ENCODE measurements at regions not wholly inside any gene's neighbourhood (a gene's known extent, or its start where the extent isn't known, plus 50 kb on each side); places are given as distances from the start of the nearest gene placed in this dataset.

DNA sequence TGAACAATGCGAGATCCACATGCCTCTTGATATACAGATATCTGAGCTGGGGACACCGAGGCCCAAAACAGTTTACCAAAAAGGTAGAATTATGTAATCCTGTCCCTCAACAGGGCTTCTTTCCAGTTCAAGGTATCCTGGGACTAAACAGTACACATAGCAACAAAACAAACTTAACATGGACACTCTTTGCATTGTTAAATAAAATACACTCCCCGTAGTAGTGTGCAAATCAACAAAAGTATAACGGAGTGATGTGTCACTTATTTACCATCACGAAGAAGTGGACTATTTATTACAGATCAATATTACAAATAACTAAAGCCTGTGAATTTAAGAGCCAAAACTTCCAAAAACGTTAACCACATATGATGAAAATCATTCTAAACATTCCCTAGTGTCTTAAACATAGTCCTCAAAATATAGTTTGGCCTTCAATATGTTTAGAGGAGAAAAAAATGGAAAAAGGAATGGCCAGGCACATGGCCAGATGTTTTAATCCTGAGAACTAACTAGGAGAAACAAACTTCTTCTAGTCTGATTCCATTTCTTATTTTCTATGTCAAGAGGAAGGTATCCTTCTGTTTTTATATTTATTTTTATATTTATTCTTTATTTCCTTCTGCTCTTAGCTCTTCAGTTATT is 377.5 kb downstream of the OSR1 start:
- Histone ChIP-seq H3K4me3 (ENCODE audit: control insufficient read depth in 2 of 3, extremely low read depth in 1 of 3, insufficient read depth in 2 of 3, low read depth in 1 of 3, low read length in 3 of 3) (no peak overlapping the region), H3K36me3 (ENCODE audit: control insufficient read depth in 2 of 2, extremely low read depth in 1 of 2, insufficient read depth in 2 of 2, low read length in 2 of 2) (no peaks in the 10 kb centered on the region), H3K4me2 (ENCODE audit: control insufficient read depth, extremely low read depth, insufficient read depth, low read depth, low read length) (no peak overlapping the region), H3K27ac (ENCODE audit: control insufficient read depth, insufficient read depth, low read length) (no peak overlapping the region), H3K4me1 (ENCODE audit: control insufficient read depth, extremely low read depth, insufficient read depth, low read length) (no peaks in the 10 kb centered on the region), H3K9ac (ENCODE audit: control insufficient read depth, extremely low read depth, insufficient read depth, low read length) (no peak overlapping the region), H3K9me3 (ENCODE audit: control insufficient read depth, low read depth, low read length) (no peaks in the 10 kb centered on the region), H2AFZ (ENCODE audit: control insufficient read depth, low read length) (no peak overlapping the region), H4K20me1 (ENCODE audit: control insufficient read depth, extremely low read depth, insufficient read depth, low read length) (no peaks in the 10 kb centered on the region), H3K9me1 (ENCODE audit: control insufficient read depth, extremely low read depth, insufficient read depth, low read length) (no peaks in the 10 kb centered on the region), H3K79me2 (ENCODE audit: control insufficient read depth, insufficient read depth, low read length) (no peaks in the 10 kb centered on the region), H3K27me3 (ENCODE audit: control insufficient read depth, extremely low read depth, insufficient read depth, low read length) (no peaks in the 10 kb centered on the region)
- DNase-seq (ENCODE audit: low read depth, low spot score) (no peak), FAIRE-seq (no peak)
- TF ChIP-seq, protein P1, sequence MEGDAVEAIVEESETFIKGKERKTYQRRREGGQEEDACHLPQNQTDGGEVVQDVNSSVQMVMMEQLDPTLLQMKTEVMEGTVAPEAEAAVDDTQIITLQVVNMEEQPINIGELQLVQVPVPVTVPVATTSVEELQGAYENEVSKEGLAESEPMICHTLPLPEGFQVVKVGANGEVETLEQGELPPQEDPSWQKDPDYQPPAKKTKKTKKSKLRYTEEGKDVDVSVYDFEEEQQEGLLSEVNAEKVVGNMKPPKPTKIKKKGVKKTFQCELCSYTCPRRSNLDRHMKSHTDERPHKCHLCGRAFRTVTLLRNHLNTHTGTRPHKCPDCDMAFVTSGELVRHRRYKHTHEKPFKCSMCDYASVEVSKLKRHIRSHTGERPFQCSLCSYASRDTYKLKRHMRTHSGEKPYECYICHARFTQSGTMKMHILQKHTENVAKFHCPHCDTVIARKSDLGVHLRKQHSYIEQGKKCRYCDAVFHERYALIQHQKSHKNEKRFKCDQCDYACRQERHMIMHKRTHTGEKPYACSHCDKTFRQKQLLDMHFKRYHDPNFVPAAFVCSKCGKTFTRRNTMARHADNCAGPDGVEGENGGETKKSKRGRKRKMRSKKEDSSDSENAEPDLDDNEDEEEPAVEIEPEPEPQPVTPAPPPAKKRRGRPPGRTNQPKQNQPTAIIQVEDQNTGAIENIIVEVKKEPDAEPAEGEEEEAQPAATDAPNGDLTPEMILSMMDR (optimal IDR thresholded peaks at IDR 0.05 in 1 of 3, IDR thresholded peaks at IDR 0.05 in 1 of 3, conservative IDR thresholded peaks at IDR 0.05 in 1 of 3; ENCODE audit: extremely low read depth in 1 of 3, insufficient read depth in 2 of 3, low read length in 3 of 3) = no peak
- no peak for TF ChIP-seq EZH2 (IDR thresholded peaks at IDR 0.05; ENCODE audit: low read length)
- dilution Hi-C loops (cut with MboI; ENCODE audit: extremely low pct_ligation_motif_present, low sequenced_read_pairs) = no loop called here

DNA sequence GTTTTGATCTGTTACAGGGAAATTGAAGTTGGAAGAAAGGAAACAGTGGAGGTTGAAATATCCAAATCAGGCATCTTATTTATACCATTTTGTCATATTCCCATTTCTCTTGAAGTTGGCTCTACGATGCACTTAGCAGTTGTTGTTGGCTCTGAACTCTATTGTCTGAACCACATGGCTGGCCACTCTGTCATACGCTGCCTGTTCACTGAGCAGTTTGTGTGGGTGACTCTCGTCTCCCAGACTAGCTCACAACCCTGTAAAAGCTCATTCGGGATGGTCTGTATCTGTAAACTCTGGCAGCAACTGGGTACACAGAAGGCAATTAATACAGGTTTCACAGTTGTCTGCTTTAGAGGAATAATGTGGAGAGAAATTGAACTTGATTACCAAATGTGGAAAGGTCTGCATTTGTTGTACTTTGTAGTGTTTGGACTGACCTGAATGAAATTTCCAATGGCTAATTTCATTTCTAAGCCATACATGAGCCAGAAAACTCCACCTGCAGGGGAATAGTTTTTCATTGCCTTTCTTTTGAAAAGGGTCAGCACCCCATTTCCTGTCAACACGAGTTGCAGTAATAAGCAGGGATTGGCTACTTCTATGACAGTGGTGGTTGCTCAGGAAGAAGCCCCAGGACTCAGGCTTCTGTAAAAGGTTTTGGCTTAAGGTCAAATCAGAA is 378.2 kb downstream of the OSR1 start:
- H3K4me1 ChIP-seq (ENCODE audit: control insufficient read depth, extremely low read depth, insufficient read depth, low read length) = no peaks in the 10 kb centered on the region
- no peaks in the 10 kb centered on the region for H3K36me3 ChIP-seq (ENCODE audit: control insufficient read depth in 2 of 2, extremely low read depth in 1 of 2, insufficient read depth in 2 of 2, low read length in 2 of 2)
- no peak overlapping the region for H2AFZ ChIP-seq (ENCODE audit: control insufficient read depth, low read length)
- DNase-seq (ENCODE audit: low read depth, low spot score) (no peak), FAIRE-seq (no peak)
- no peak overlapping the region for H3K4me3 ChIP-seq (ENCODE audit: control insufficient read depth in 2 of 3, extremely low read depth in 1 of 3, insufficient read depth in 2 of 3, low read depth in 1 of 3, low read length in 3 of 3)
- no peak overlapping the region for H3K27ac ChIP-seq (ENCODE audit: control insufficient read depth, insufficient read depth, low read length)
- no peaks in the 10 kb centered on the region for H4K20me1 ChIP-seq (ENCODE audit: control insufficient read depth, extremely low read depth, insufficient read depth, low read length)
- no peak for TF ChIP-seq EZH2 (IDR thresholded peaks at IDR 0.05; ENCODE audit: low read length)
- TF ChIP-seq, protein P1 (optimal IDR thresholded peaks at IDR 0.05 in 1 of 3, IDR thresholded peaks at IDR 0.05 in 1 of 3, conservative IDR thresholded peaks at IDR 0.05 in 1 of 3; ENCODE audit: extremely low read depth in 1 of 3, insufficient read depth in 2 of 3, low read length in 3 of 3) = no peak
- no peak overlapping the region for H3K4me2 ChIP-seq (ENCODE audit: control insufficient read depth, extremely low read depth, insufficient read depth, low read depth, low read length)
- dilution Hi-C loops (cut with MboI; ENCODE audit: extremely low pct_ligation_motif_present, low sequenced_read_pairs) = no loop called here
- H3K9me1 ChIP-seq (ENCODE audit: control insufficient read depth, extremely low read depth, insufficient read depth, low read length) = no peaks in the 10 kb centered on the region
- H3K9me3 ChIP-seq (ENCODE audit: control insufficient read depth, low read depth, low read length) = no peaks in the 10 kb centered on the region
- H3K27me3 ChIP-seq (ENCODE audit: control insufficient read depth, extremely low read depth, insufficient read depth, low read length) = no peaks in the 10 kb centered on the region
- no peak overlapping the region for H3K9ac ChIP-seq (ENCODE audit: control insufficient read depth, extremely low read depth, insufficient read depth, low read length)
- no peaks in the 10 kb centered on the region for H3K79me2 ChIP-seq (ENCODE audit: control insufficient read depth, insufficient read depth, low read length)

All from keratinocyte (primary cell).